A549 (cell line): ENCODE measurements at regions not wholly inside any gene's neighbourhood (a gene's known extent, or its start where the extent isn't known, plus 50 kb on each side); places are given as distances from the start of the nearest gene placed in this dataset.

Source experiments
- CTCF ChIP-seq: fragments of >200 bp; sonication (Bioruptor Twin); formaldehyde crosslinking; IDR thresholded peaks from 3 replicates; pipeline ENCODE4 v1.5.1; 2016
- E2F6 ChIP-seq: IDR thresholded peaks from 2 replicates; pipeline ENCODE4 v1.6.1; 2012; ENCODE audit warnings: low read depth, borderline replicate concordance
- FOSL2 ChIP-seq, 2 experiments: fragments of 450-650 bp in 1 of 2; fragments of >200 bp in 1 of 2; sonication (Bioruptor Twin) in 1 of 2; formaldehyde crosslinking; IDR thresholded peaks; 2 replicates each; pipeline versions ENCODE4 v1.5.0 to v1.6.1; 2016 to 2020; ENCODE audit warnings: mild to moderate bottlenecking in 1 of 2, moderate library complexity in 1 of 2
- MYC ChIP-seq: IDR thresholded peaks from 2 replicates; pipeline ENCODE4 v1.6.1; 2012; ENCODE audit warnings: mild to moderate bottlenecking, inconsistent platforms, low read length, improper control_type of control experiment, borderline replicate concordance
- SMC3 ChIP-seq: fragments of >200 bp; sonication (Bioruptor Twin); formaldehyde crosslinking; IDR thresholded peaks from 3 replicates; pipeline ENCODE4 v1.6.1; 2018; ENCODE audit warnings: inconsistent platforms
- SREBF2 ChIP-seq: fragments of 450-650 bp; IDR thresholded peaks from 2 replicates; pipeline ENCODE4 v1.6.1; 2014; ENCODE audit warnings: mild to moderate bottlenecking, moderate library complexity

- TF ChIP-seq CTCF: no peak
- TF ChIP-seq E2F6: no peak
- no peak for TF ChIP-seq SMC3
- TF ChIP-seq FOSL2 (IDR thresholded peaks at IDR 0.05): no peak
- no peak for TF ChIP-seq FOSL2 (CRISPR knock-in tag; IDR thresholded peaks at IDR 0.05)
- no peak for TF ChIP-seq MYC
- no peak for TF ChIP-seq SREBF2
These were observed 276.1 kb downstream of the NR2F2 start for GRCh38 chr15:96606617-96607016.
